HL-60 (cell line): ENCODE measurements at regions not wholly inside any gene's neighbourhood (a gene's known extent, or its start where the extent isn't known, plus 50 kb on each side); places are given as distances from the start of the nearest gene placed in this dataset.

Experiments
- DNase-seq, 2 experiments: peaks; one replicate each; pipeline ENCODE4 v3.0.0-alpha.2; 2010 to 2020; ENCODE audit warnings: low read depth in 1 of 2, low spot score in 1 of 2
- H3K27ac ChIP-seq: fragments of 250-450 bp; sonication (Bioruptor Pico); replicated peaks from 2 replicates; pipeline ENCODE4 v1.5.1; 2020; ENCODE audit warnings: mild to moderate bottlenecking, moderate library complexity
- H3K27me3 ChIP-seq: fragments of 250-450 bp; sonication (Bioruptor Pico); 2 replicates; pipeline ENCODE4 v1.5.1; 2021; ENCODE audit warnings: mild to moderate bottlenecking, moderate library complexity; ENCODE audit not compliant: insufficient read depth, poor library complexity, severe bottlenecking
- H3K4me3 ChIP-seq: replicated peaks from 2 replicates; pipeline ENCODE4 v1.5.1; 2011; ENCODE audit warnings: mild to moderate bottlenecking, control low read depth, low read length; ENCODE audit not compliant: insufficient read depth
- GABPA ChIP-seq: IDR thresholded peaks from 2 replicates; pipeline ENCODE4 v1.6.1; 2012; ENCODE audit warnings: low read depth
- POLR2AphosphoS5 ChIP-seq: IDR thresholded peaks from 2 replicates; pipeline ENCODE4 v1.6.1; 2012; ENCODE audit warnings: low read depth
- SPI1 ChIP-seq: IDR thresholded peaks from 2 replicates; pipeline ENCODE4 v1.6.1; 2012; ENCODE audit warnings: low read depth, mild to moderate bottlenecking, borderline replicate concordance
- TF ChIP-seq, protein P1 (sequence below): IDR thresholded peaks from one replicate; pipeline ENCODE4 v1.5.1; 2011; ENCODE audit warnings: low read length, control low read depth, inconsistent platforms; ENCODE audit not compliant: insufficient read depth
- TF ChIP-seq, protein P2 (sequence below): IDR thresholded peaks from 2 replicates; pipeline ENCODE4 v1.6.1; 2012; ENCODE audit warnings: low read depth; ENCODE audit not compliant: insufficient replicate concordance

DNA sequence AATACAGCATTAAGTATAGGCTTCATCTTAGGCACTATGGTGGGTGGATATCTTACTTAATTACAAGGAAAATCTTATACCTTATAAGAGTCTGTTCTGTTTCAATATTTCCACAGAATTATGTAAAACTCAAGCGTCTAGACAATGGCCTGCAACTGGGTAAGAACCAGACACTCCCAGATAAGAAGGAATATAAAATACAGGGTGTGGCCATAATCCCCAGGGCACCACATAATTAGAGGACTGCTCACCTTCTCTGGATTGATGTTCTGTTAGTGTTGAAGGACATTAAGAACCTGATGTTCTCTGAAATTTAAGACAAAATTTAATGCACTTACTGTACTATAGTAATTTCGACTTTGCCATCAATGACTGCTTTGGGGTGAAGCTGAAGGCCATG lies 198.2 kb upstream of the ARSJ start:
- TF ChIP-seq POLR2AphosphoS5, result no peak
- no peak for TF ChIP-seq GABPA
- TF ChIP-seq, protein P1, sequence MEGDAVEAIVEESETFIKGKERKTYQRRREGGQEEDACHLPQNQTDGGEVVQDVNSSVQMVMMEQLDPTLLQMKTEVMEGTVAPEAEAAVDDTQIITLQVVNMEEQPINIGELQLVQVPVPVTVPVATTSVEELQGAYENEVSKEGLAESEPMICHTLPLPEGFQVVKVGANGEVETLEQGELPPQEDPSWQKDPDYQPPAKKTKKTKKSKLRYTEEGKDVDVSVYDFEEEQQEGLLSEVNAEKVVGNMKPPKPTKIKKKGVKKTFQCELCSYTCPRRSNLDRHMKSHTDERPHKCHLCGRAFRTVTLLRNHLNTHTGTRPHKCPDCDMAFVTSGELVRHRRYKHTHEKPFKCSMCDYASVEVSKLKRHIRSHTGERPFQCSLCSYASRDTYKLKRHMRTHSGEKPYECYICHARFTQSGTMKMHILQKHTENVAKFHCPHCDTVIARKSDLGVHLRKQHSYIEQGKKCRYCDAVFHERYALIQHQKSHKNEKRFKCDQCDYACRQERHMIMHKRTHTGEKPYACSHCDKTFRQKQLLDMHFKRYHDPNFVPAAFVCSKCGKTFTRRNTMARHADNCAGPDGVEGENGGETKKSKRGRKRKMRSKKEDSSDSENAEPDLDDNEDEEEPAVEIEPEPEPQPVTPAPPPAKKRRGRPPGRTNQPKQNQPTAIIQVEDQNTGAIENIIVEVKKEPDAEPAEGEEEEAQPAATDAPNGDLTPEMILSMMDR, result no peak
- TF ChIP-seq, protein P2, sequence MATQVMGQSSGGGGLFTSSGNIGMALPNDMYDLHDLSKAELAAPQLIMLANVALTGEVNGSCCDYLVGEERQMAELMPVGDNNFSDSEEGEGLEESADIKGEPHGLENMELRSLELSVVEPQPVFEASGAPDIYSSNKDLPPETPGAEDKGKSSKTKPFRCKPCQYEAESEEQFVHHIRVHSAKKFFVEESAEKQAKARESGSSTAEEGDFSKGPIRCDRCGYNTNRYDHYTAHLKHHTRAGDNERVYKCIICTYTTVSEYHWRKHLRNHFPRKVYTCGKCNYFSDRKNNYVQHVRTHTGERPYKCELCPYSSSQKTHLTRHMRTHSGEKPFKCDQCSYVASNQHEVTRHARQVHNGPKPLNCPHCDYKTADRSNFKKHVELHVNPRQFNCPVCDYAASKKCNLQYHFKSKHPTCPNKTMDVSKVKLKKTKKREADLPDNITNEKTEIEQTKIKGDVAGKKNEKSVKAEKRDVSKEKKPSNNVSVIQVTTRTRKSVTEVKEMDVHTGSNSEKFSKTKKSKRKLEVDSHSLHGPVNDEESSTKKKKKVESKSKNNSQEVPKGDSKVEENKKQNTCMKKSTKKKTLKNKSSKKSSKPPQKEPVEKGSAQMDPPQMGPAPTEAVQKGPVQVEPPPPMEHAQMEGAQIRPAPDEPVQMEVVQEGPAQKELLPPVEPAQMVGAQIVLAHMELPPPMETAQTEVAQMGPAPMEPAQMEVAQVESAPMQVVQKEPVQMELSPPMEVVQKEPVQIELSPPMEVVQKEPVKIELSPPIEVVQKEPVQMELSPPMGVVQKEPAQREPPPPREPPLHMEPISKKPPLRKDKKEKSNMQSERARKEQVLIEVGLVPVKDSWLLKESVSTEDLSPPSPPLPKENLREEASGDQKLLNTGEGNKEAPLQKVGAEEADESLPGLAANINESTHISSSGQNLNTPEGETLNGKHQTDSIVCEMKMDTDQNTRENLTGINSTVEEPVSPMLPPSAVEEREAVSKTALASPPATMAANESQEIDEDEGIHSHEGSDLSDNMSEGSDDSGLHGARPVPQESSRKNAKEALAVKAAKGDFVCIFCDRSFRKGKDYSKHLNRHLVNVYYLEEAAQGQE, result no peak
- TF ChIP-seq SPI1, result no peak
- H3K4me3 ChIP-seq, result no peak overlapping the region
- H3K27me3 ChIP-seq, result no peaks in the 10 kb centered on the region
- no peak for DNase-seq
- no peak overlapping the region for H3K27ac ChIP-seq

DNA sequence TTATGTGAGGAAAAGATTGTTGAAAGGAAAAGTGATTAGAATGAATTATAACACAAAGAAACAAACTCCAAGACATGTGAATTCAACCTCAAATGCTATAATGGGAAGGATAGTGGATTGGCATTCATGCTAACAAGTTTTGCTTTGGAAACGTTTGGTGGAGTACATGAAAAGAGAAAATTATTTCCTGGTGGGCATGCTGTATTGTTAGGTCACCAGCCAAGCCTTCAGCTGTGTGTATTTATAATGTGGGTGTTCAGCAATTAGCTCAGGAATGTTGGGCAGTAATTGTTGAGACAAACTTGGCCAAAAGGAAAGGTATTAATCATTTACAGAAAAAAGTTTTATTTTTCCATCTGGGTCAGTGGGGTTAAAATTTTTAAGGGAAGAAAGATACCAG lies 198.9 kb upstream of the ARSJ start:
- Histone ChIP-seq H3K27ac (no peak overlapping the region), H3K4me3 (no peak overlapping the region), H3K27me3 (no peaks in the 10 kb centered on the region)
- no peak for DNase-seq
- TF ChIP-seq POLR2AphosphoS5, result no peak
- TF ChIP-seq, protein P1, result no peak
- TF ChIP-seq, protein P2, result no peak
- TF ChIP-seq GABPA, result no peak
- TF ChIP-seq SPI1, result no peak

DNA sequence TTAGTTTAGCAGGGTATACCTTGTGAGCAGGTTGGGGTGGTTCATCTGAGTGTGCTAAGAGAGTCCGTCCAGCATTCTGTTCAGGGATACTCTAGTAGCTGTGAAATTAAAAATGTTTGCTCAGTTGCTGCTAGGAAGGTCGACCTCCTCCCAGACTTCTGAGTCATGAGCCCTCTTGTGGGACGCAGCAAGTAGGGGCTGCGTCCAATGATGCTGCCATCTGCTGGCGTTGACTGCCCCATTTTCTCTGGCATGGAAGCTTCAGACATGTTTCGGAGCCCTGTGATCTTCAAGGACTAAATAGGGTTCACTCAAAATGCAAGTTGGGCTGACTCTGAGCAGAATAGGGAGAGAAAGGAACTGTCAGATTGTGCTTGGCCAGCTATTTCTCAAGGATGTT lies 201.0 kb upstream of the ARSJ start:
- no peak for DNase-seq
- H3K4me3 ChIP-seq, result no peak overlapping the region
- TF ChIP-seq, protein P1, result no peak
- TF ChIP-seq SPI1 (no peak), POLR2AphosphoS5 (no peak), GABPA (no peak)
- TF ChIP-seq, protein P2, result no peak
- H3K27ac ChIP-seq, result no peak overlapping the region
- no peaks in the 10 kb centered on the region for H3K27me3 ChIP-seq
